KMS-11 (cell line): ENCODE measurements at regions not wholly inside any gene's neighbourhood (a gene's known extent, or its start where the extent isn't known, plus 50 kb on each side); places are given as distances from the start of the nearest gene placed in this dataset.

Experiments
- H2AFZ ChIP-seq: fragments of 200-600 bp; sonication (generic); 2 replicates; pipeline ENCODE4 v1.6.1; 2016; ENCODE audit warnings: antibody characterized with exemption, mixed run types, low read depth
- H3K27ac ChIP-seq: fragments of 200-600 bp; sonication (generic); 2 replicates; pipeline ENCODE4 v1.6.1; 2016; ENCODE audit warnings: mild to moderate bottlenecking, mixed run types
- H3K27me3 ChIP-seq: fragments of 200-600 bp; sonication (generic); 2 replicates; pipeline ENCODE4 v1.6.1; 2017; ENCODE audit warnings: mild to moderate bottlenecking, low read depth, mixed run types, moderate library complexity; ENCODE audit not compliant: insufficient read depth
- H3K36me3 ChIP-seq: fragments of 200-600 bp; sonication (generic); 2 replicates; pipeline ENCODE4 v1.6.1; 2017; ENCODE audit warnings: mild to moderate bottlenecking, mixed run types; ENCODE audit not compliant: insufficient read depth
- H3K4me1 ChIP-seq: fragments of 200-600 bp; sonication (generic); 2 replicates; pipeline ENCODE4 v1.6.1; 2016; ENCODE audit warnings: mild to moderate bottlenecking, low read depth, mixed run types; ENCODE audit not compliant: poor library complexity, severe bottlenecking
- H3K4me2 ChIP-seq: fragments of 200-600 bp; sonication (generic); 2 replicates; pipeline ENCODE4 v1.7.0; 2016; ENCODE audit warnings: mild to moderate bottlenecking, mixed run types
- H3K4me3 ChIP-seq: fragments of 200-600 bp; sonication (generic); IDR thresholded peaks from 2 replicates; pipeline ENCODE4 v1.6.1; 2017; ENCODE audit warnings: low read depth, low read length, mixed read lengths; ENCODE audit not compliant: insufficient read depth
- H3K79me2 ChIP-seq: fragments of 200-600 bp; sonication (generic); 2 replicates; pipeline ENCODE4 v1.6.1; 2016; ENCODE audit warnings: low read depth, mixed run types; ENCODE audit not compliant: insufficient read depth
- H3K9ac ChIP-seq: fragments of 200-600 bp; sonication (generic); 2 replicates; pipeline ENCODE4 v1.6.1; 2016; ENCODE audit warnings: mild to moderate bottlenecking, mixed run types
- H4K20me1 ChIP-seq: fragments of 200-600 bp; sonication (generic); 2 replicates; pipeline ENCODE4 v1.6.1; 2016; ENCODE audit warnings: mild to moderate bottlenecking, mixed run types; ENCODE audit not compliant: insufficient read depth
- CTCF ChIP-seq: fragments of 200-600 bp; sonication (generic); conservative IDR thresholded peaks from 2 replicates; pipeline ENCODE4 v1.6.1; 2017; ENCODE audit warnings: low read depth, mild to moderate bottlenecking, antibody characterized with exemption, low read length, moderate library complexity, mixed read lengths

- H3K27me3 ChIP-seq = peaks cover 3% of the 10 kb centered on the region; the same call in 1 of the 2 replicates
- H4K20me1 ChIP-seq = no peaks in the 10 kb centered on the region
- no peak overlapping the region for H3K9ac ChIP-seq
- no peak for TF ChIP-seq CTCF
- no peaks in the 10 kb centered on the region for H3K36me3 ChIP-seq
- no peak overlapping the region for H3K4me3 ChIP-seq
- no peak overlapping the region for H3K4me2 ChIP-seq
- no peak overlapping the region for H3K27ac ChIP-seq
- no peak overlapping the region for H2AFZ ChIP-seq
- no peaks in the 10 kb centered on the region for H3K4me1 ChIP-seq
- no peaks in the 10 kb centered on the region for H3K79me2 ChIP-seq
These were observed 153.0 kb upstream of the FOXF1 start for GRCh38 chr16:86357303-86357702.

DNA sequence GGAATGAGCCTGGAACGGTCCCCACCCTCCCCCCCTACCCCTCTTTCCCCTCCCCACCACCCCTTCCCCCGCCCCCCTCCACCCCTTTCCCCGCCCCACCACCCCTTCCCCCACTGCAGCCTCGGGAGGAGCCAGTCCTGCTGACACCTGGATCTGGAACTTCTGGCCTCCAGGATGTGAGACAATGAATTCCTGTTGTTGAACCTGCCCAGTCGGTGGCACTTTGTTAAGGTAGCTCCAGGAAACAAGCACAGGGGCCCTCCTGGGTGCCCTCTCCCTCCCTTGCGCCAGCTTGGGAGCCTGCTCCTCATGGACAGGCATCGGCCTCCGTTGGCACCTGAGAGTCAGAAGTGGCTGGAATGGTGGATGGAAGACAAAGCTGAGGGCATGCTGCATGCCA, 152.4 kb upstream of the FOXF1 start:
- Histone ChIP-seq H3K4me2 (no peak overlapping the region), H3K27me3 (peaks cover 5% of the 10 kb centered on the region; the same call in 1 of the 2 replicates), H3K79me2 (no peaks in the 10 kb centered on the region), H2AFZ (no peak overlapping the region), H3K9ac (no peak overlapping the region), H4K20me1 (no peaks in the 10 kb centered on the region), H3K36me3 (no peaks in the 10 kb centered on the region), H3K4me1 (no peaks in the 10 kb centered on the region), H3K27ac (no peak overlapping the region), H3K4me3 (no peak overlapping the region)
- TF ChIP-seq CTCF = no peak

GRCh38 chr16:86359571-86359970, 150.8 kb upstream of the FOXF1 start:
- H3K4me3 ChIP-seq = no peak overlapping the region
- H3K36me3 ChIP-seq = no peaks in the 10 kb centered on the region
- no peak overlapping the region for H3K9ac ChIP-seq
- no peak overlapping the region for H3K4me2 ChIP-seq
- H4K20me1 ChIP-seq = no peaks in the 10 kb centered on the region
- no peaks in the 10 kb centered on the region for H3K4me1 ChIP-seq
- TF ChIP-seq CTCF = no peak
- H3K27ac ChIP-seq = no peak overlapping the region
- peaks cover 12% of the 10 kb centered on the region; the same call in 1 of the 2 replicates for H3K27me3 ChIP-seq
- H3K79me2 ChIP-seq = no peaks in the 10 kb centered on the region
- no peak overlapping the region for H2AFZ ChIP-seq

- no peaks in the 10 kb centered on the region for H3K79me2 ChIP-seq
- no peak overlapping the region for H3K9ac ChIP-seq
- H3K27me3 ChIP-seq = peaks cover 32% of the 10 kb centered on the region
- H2AFZ ChIP-seq = no peak overlapping the region
- H3K27ac ChIP-seq = no peak overlapping the region
- TF ChIP-seq CTCF = no peak
- H3K4me2 ChIP-seq = no peak overlapping the region
- H3K36me3 ChIP-seq = no peaks in the 10 kb centered on the region
- no peak overlapping the region for H3K4me3 ChIP-seq
- no peaks in the 10 kb centered on the region for H3K4me1 ChIP-seq
- no peaks in the 10 kb centered on the region for H4K20me1 ChIP-seq
These were observed 148.0 kb upstream of the FOXF1 start for GRCh38 chr16:86362155-86362849.
